ENCODE measurements at regions not wholly inside any gene's neighbourhood (a gene's known extent, or its start where the extent isn't known, plus 50 kb on each side); places are given as distances from the start of the nearest gene placed in this dataset.

DNA sequence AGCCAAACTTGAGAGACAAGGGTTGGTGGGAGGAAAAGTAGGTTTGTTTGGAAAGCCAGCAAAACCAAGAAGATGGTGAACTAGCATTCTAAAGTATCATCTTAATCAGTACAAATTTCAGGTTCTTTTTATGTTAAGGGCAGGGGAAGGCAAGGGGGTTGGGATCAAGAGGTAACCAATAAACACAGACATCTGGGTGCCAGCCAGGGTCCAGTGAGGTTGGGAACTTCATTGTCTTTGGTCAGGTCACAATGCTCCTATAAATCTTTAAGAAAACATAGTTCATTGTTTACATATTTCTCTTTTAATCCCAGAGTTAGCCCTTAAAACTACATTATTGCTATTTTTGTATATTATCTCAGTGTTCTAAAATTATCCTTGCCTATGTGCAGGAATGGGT lies 126.2 kb upstream of the NR5A2 start:
- TF ChIP-seq, protein P1, sequence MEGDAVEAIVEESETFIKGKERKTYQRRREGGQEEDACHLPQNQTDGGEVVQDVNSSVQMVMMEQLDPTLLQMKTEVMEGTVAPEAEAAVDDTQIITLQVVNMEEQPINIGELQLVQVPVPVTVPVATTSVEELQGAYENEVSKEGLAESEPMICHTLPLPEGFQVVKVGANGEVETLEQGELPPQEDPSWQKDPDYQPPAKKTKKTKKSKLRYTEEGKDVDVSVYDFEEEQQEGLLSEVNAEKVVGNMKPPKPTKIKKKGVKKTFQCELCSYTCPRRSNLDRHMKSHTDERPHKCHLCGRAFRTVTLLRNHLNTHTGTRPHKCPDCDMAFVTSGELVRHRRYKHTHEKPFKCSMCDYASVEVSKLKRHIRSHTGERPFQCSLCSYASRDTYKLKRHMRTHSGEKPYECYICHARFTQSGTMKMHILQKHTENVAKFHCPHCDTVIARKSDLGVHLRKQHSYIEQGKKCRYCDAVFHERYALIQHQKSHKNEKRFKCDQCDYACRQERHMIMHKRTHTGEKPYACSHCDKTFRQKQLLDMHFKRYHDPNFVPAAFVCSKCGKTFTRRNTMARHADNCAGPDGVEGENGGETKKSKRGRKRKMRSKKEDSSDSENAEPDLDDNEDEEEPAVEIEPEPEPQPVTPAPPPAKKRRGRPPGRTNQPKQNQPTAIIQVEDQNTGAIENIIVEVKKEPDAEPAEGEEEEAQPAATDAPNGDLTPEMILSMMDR (conservative IDR thresholded peaks at IDR 0.05), result no peak
- Mint-ChIP-seq H3K27me3 (ENCODE audit: low read depth) (peaks cover 4% of the 10 kb centered on the region), H3K36me3 (ENCODE audit: low read depth) (peaks cover 3% of the 10 kb centered on the region), H3K4me1 (no peaks in the 10 kb centered on the region), H3K4me3 (no peak overlapping the region), H3K27ac (ENCODE audit: unreplicated experiment) (no peak overlapping the region), H3K9me3 (peaks cover 3% of the 10 kb centered on the region)
- no peak for DNase-seq (ENCODE audit: low read depth, low spot score)

GRCh38 chr1:199907361-199907760 lies 120.1 kb upstream of the NR5A2 start:
- Mint-ChIP-seq H3K27ac (ENCODE audit: unreplicated experiment) (no peak overlapping the region), H3K27me3 (ENCODE audit: low read depth) (no peaks in the 10 kb centered on the region), H3K4me3 (no peak overlapping the region), H3K9me3 (peaks cover 3% of the 10 kb centered on the region), H3K36me3 (ENCODE audit: low read depth) (peaks cover 3% of the 10 kb centered on the region), H3K4me1 (no peaks in the 10 kb centered on the region)
- TF ChIP-seq, protein P1 (conservative IDR thresholded peaks at IDR 0.05), result no peak
- DNase-seq (ENCODE audit: low read depth, low spot score), result no peak

- no peak for DNase-seq (ENCODE audit: low read depth, low spot score)
- Mint-ChIP-seq H3K27ac (ENCODE audit: unreplicated experiment) (no peak overlapping the region), H3K4me3 (no peak overlapping the region), H3K27me3 (ENCODE audit: low read depth) (no peaks in the 10 kb centered on the region), H3K9me3 (no peaks in the 10 kb centered on the region), H3K4me1 (no peaks in the 10 kb centered on the region), H3K36me3 (ENCODE audit: low read depth) (peaks cover 3% of the 10 kb centered on the region)
- TF ChIP-seq, protein P1 (conservative IDR thresholded peaks at IDR 0.05), result no peak
These were observed 118.4 kb upstream of the NR5A2 start for GRCh38 chr1:199909137-199909536.

DNA sequence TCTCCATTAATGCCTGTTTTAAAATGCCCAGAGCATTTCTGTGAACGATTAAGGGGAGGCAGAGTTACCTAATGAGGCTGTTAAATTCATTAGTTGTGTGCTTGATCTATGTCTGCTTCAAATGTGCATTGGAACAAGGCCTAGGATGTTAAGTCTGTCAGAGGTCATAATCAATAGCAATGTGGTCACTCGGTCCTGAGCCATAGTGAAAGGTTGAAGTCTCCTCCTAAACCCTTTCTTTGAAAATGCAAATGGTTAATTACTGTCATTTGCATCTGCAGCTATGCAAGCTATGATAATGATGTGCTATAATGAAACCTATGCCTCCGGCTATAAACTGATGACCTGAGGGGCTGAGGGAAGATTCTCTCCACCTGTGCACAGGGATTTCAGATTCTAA lies 114.2 kb upstream of the NR5A2 start:
- TF ChIP-seq, protein P1 (conservative IDR thresholded peaks at IDR 0.05), result no peak
- H3K9me3 Mint-ChIP-seq, result no peaks in the 10 kb centered on the region
- no peaks in the 10 kb centered on the region for H3K36me3 Mint-ChIP-seq (ENCODE audit: low read depth)
- no peaks in the 10 kb centered on the region for H3K27me3 Mint-ChIP-seq (ENCODE audit: low read depth)
- H3K4me3 Mint-ChIP-seq, result no peak overlapping the region
- no peak for DNase-seq (ENCODE audit: low read depth, low spot score)
- no peak overlapping the region for H3K27ac Mint-ChIP-seq (ENCODE audit: unreplicated experiment)
- no peaks in the 10 kb centered on the region for H3K4me1 Mint-ChIP-seq

GRCh38 chr1:199914546-199914945 lies 113.0 kb upstream of the NR5A2 start:
- TF ChIP-seq, protein P1 (conservative IDR thresholded peaks at IDR 0.05), result no peak
- DNase-seq (ENCODE audit: low read depth, low spot score), result no peak
- Mint-ChIP-seq H3K9me3 (no peaks in the 10 kb centered on the region), H3K4me3 (no peak overlapping the region), H3K27ac (ENCODE audit: unreplicated experiment) (no peak overlapping the region), H3K36me3 (ENCODE audit: low read depth) (no peaks in the 10 kb centered on the region), H3K4me1 (no peaks in the 10 kb centered on the region), H3K27me3 (ENCODE audit: low read depth) (no peaks in the 10 kb centered on the region)

All from neural crest cell (in vitro differentiated cells).